Breast epithelium (tissue), 4 donors: ENCODE measurements at regions not wholly inside any gene's neighbourhood (a gene's known extent, or its start where the extent isn't known, plus 50 kb on each side); places are given as distances from the start of the nearest gene placed in this dataset.

Source experiments
- DNase-seq, 2 donors: peaks; one replicate each; pipeline ENCODE4 v3.0.0-alpha.2; 2019; ENCODE audit warnings: low spot score in 2 of 2
- H3K27ac ChIP-seq, 2 donors: fragments of 200-600 bp; sonication (generic) in 1 of 2; one replicate each; pipeline ENCODE4 v1.5.1; 2016 to 2019; ENCODE audit warnings: mild to moderate bottlenecking in 1 of 2
- H3K27me3 ChIP-seq, 2 donors: fragments of 200-600 bp; sonication (generic) in 1 of 2; one replicate each; pipeline versions ENCODE4 v1.5.1 to v1.6.0; 2017 to 2019; ENCODE audit warnings: control low read depth in 1 of 2, mild to moderate bottlenecking in 1 of 2
- H3K36me3 ChIP-seq: fragments of 200-600 bp; one replicate; pipeline ENCODE4 v1.5.1; 2019
- H3K4me1 ChIP-seq, 2 donors: fragments of 200-600 bp; sonication (generic); one replicate each; pipeline ENCODE4 v1.5.1; 2016 to 2019; ENCODE audit warnings: control low read depth in 1 of 2
- H3K4me3 ChIP-seq, 3 donors: fragments of 200-600 bp; sonication (generic); 1 replicate in 2 of 3; 2 replicates in 1 of 3; pipeline ENCODE4 v1.5.1; 2016 to 2019; ENCODE audit warnings: mild to moderate bottlenecking in 3 of 3, moderate library complexity in 2 of 3
- H3K9me3 ChIP-seq, 2 donors: fragments of 200-600 bp; sonication (generic) in 1 of 2; one replicate each; pipeline ENCODE4 v1.5.1; 2016 to 2019; ENCODE audit warnings: control low read depth in 1 of 2
- POLR2A ChIP-seq: fragments of 450-650 bp; IDR thresholded peaks from one replicate; pipeline ENCODE4 v1.6.1; 2016; ENCODE audit warnings: antibody characterized with exemption, mild to moderate bottlenecking, moderate library complexity
- POLR2AphosphoS5 ChIP-seq, 3 donors: sonication (generic); formaldehyde crosslinking; IDR thresholded peaks; one replicate each; pipeline ENCODE4 v1.6.1; 2017; ENCODE audit warnings: antibody characterized with exemption in 3 of 3
- intact Hi-C: fragments of 100-400 bp; cut with DNase I; formaldehyde crosslinking; loops from one replicate; pipeline ENCODE4 v1.15.1; 2023; ENCODE audit warnings: low total_unique reads
- TF ChIP-seq, protein P1 (sequence below), 3 donors: fragments of 450-650 bp; IDR thresholded peaks; one replicate each; pipeline ENCODE4 v1.5.1; 2016 to 2017; ENCODE audit warnings: antibody characterized with exemption in 3 of 3, mild to moderate bottlenecking in 3 of 3, moderate library complexity in 3 of 3

DNA sequence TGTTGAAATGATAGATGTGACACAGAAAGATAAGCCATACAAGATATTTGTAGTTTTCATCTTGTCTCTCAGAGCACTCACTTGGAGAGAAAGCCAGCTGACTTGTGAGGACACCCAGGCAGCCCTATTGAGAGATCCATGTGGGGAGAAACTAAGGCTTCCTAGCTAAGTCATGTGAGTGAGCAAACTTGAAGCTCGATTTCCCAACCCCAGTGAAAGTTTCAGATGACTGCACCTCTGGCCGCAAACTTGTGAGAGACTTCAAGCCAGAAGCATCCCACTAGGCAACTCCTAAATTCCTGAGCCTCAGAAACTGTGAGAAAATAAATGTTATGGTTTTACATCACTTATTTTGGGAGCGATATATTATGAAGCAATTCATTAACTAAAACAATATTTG, 832.3 kb downstream of the LTN1 start:
- Histone ChIP-seq H3K9me3 (no peaks in the 10 kb centered on the region), H3K4me1 (no peaks in the 10 kb centered on the region), H3K4me3 (no peak overlapping the region), H3K27me3 (no peaks in the 10 kb centered on the region), H3K36me3 (no peaks in the 10 kb centered on the region), H3K27ac (no peak overlapping the region)
- no peak for TF ChIP-seq POLR2AphosphoS5 (IDR thresholded peaks at IDR 0.05)
- TF ChIP-seq POLR2A: no peak
- intact Hi-C loops: no loop called here
- DNase-seq: no peak

GRCh38 chr21:28159396-28159795, 833.3 kb downstream of the LTN1 start:
- H3K4me1 ChIP-seq: no peaks in the 10 kb centered on the region
- no peaks in the 10 kb centered on the region for H3K9me3 ChIP-seq
- no peak overlapping the region for H3K4me3 ChIP-seq
- H3K36me3 ChIP-seq: no peaks in the 10 kb centered on the region
- no peak for TF ChIP-seq POLR2A
- TF ChIP-seq, protein P1, sequence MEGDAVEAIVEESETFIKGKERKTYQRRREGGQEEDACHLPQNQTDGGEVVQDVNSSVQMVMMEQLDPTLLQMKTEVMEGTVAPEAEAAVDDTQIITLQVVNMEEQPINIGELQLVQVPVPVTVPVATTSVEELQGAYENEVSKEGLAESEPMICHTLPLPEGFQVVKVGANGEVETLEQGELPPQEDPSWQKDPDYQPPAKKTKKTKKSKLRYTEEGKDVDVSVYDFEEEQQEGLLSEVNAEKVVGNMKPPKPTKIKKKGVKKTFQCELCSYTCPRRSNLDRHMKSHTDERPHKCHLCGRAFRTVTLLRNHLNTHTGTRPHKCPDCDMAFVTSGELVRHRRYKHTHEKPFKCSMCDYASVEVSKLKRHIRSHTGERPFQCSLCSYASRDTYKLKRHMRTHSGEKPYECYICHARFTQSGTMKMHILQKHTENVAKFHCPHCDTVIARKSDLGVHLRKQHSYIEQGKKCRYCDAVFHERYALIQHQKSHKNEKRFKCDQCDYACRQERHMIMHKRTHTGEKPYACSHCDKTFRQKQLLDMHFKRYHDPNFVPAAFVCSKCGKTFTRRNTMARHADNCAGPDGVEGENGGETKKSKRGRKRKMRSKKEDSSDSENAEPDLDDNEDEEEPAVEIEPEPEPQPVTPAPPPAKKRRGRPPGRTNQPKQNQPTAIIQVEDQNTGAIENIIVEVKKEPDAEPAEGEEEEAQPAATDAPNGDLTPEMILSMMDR (IDR thresholded peaks at IDR 0.05): no peak
- TF ChIP-seq POLR2AphosphoS5 (IDR thresholded peaks at IDR 0.05): no peak
- DNase-seq: no peak
- H3K27ac ChIP-seq: no peak overlapping the region
- intact Hi-C loops: no loop called here
- H3K27me3 ChIP-seq: no peaks in the 10 kb centered on the region

DNA sequence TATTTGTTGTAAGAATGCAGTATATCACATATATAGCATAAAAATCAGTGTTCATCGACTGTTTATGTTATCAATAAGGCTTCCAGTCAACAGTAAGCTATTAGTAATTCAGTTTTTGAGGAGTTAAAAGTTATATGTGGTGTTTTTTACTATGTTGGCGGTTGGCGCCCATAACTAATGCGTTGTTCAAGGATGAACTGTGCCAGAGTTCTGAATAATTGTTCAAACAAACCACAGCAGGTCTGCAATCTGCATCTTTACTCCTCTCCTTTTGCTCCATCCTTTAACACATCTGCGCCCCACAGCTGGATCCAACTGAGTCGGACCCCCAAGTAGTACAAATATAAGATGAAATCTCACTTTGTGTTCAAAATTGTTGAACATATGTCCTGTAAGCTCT, 836.1 kb downstream of the LTN1 start:
- intact Hi-C loops: no loop called here
- H3K9me3 ChIP-seq: no peaks in the 10 kb centered on the region
- no peak for TF ChIP-seq POLR2AphosphoS5 (IDR thresholded peaks at IDR 0.05)
- TF ChIP-seq POLR2A: no peak
- TF ChIP-seq, protein P1 (IDR thresholded peaks at IDR 0.05): no peak
- no peak overlapping the region for H3K27ac ChIP-seq
- H3K4me1 ChIP-seq: no peaks in the 10 kb centered on the region
- no peak for DNase-seq
- no peaks in the 10 kb centered on the region for H3K36me3 ChIP-seq
- no peak overlapping the region for H3K4me3 ChIP-seq
- H3K27me3 ChIP-seq: no peaks in the 10 kb centered on the region

DNA sequence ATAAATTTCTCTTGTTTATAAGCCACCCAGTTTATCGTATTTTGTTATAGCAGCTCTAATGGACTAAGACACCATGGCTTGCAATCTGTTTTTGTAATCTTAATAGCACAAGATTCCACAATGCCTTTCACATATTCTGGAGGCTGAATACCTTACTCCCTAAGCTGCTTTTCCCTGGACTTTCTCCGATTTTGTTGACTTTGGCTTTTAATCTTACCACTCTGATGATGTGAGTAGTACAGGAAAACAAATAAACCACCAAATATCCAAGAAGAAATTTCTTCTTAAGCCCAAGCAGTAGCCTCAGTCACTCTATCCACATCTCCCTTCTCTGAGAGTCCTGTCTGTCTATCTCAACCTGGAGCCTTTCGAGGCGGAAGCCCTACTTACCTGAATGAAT, 838.6 kb downstream of the LTN1 start:
- intact Hi-C loops: no loop called here
- DNase-seq: no peak
- no peaks in the 10 kb centered on the region for H3K36me3 ChIP-seq
- H3K9me3 ChIP-seq: no peaks in the 10 kb centered on the region
- no peaks in the 10 kb centered on the region for H3K27me3 ChIP-seq
- no peaks in the 10 kb centered on the region for H3K4me1 ChIP-seq
- no peak overlapping the region for H3K4me3 ChIP-seq
- TF ChIP-seq, protein P1 (IDR thresholded peaks at IDR 0.05): no peak
- TF ChIP-seq POLR2A (no peak), POLR2AphosphoS5 (IDR thresholded peaks at IDR 0.05) (no peak)
- no peak overlapping the region for H3K27ac ChIP-seq

DNA sequence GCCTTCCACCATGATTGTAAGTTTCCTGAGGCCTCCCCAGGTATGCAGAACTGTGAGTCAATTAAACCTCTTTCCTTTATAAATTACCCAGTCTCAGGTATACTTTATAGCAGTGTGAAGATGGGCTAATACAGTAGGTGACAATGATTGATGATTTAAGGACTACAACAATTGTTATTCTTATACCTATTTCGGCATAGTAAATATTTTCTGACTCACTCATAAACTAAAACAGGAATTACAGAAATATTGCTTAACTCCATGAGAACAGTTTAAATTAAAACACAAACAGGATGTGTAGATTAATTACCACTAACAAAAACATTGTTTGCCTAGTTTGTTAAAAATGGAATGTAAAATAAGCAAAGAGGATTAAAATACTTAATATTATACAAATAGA, 839.9 kb downstream of the LTN1 start:
- Histone ChIP-seq H3K4me3 (no peak overlapping the region), H3K27ac (no peak overlapping the region), H3K4me1 (no peaks in the 10 kb centered on the region), H3K36me3 (no peaks in the 10 kb centered on the region), H3K9me3 (no peaks in the 10 kb centered on the region), H3K27me3 (no peaks in the 10 kb centered on the region)
- intact Hi-C loops: no loop called here
- DNase-seq: no peak
- TF ChIP-seq POLR2A (no peak), POLR2AphosphoS5 (IDR thresholded peaks at IDR 0.05) (no peak)
- TF ChIP-seq, protein P1 (IDR thresholded peaks at IDR 0.05): no peak

GRCh38 chr21:28151758-28152157, 840.9 kb downstream of the LTN1 start:
- no peak for TF ChIP-seq POLR2A
- no peak for TF ChIP-seq POLR2AphosphoS5 (IDR thresholded peaks at IDR 0.05)
- TF ChIP-seq, protein P1 (IDR thresholded peaks at IDR 0.05): no peak
- no peaks in the 10 kb centered on the region for H3K27me3 ChIP-seq
- no peak overlapping the region for H3K4me3 ChIP-seq
- no peaks in the 10 kb centered on the region for H3K36me3 ChIP-seq
- no peak for DNase-seq
- no peaks in the 10 kb centered on the region for H3K4me1 ChIP-seq
- no peak overlapping the region for H3K27ac ChIP-seq
- intact Hi-C loops: no loop called here
- no peaks in the 10 kb centered on the region for H3K9me3 ChIP-seq
